ENCODE measurements at regions not wholly inside any gene's neighbourhood (a gene's known extent, or its start where the extent isn't known, plus 50 kb on each side); places are given as distances from the start of the nearest gene placed in this dataset.
"Not testable (repeated sequence)": the region's sequence is repeated elsewhere in the genome, so short reads cannot be mapped to it uniquely, and the experiment has no call there.

- DNase-seq, result no peak
These were observed 56.2 kb downstream of the PABPC4L start for GRCh38 chr4:134145369-134145768.

- no peak for DNase-seq
These were observed 57.3 kb downstream of the PABPC4L start for GRCh38 chr4:134144337-134144736.

GRCh38 chr4:134141728-134142127, 59.9 kb downstream of the PABPC4L start:
- DNase-seq, result no peak

GRCh38 chr4:134139188-134139587, 62.4 kb downstream of the PABPC4L start:
- DNase-seq, result no peak

- DNase-seq, result peak in 1 of 2 experiments; percentile 6
These were observed 69.4 kb downstream of the PABPC4L start for GRCh38 chr4:134132086-134132783.

- no peak for DNase-seq
These were observed 74.6 kb downstream of the PABPC4L start for GRCh38 chr4:134126955-134127354.

- DNase-seq, result no peak
These were observed 75.5 kb downstream of the PABPC4L start for GRCh38 chr4:134126000-134126560.

- no peak for DNase-seq
These were observed 78.7 kb downstream of the PABPC4L start for GRCh38 chr4:134122903-134123302.

GRCh38 chr4:134117392-134118183, 84.0 kb downstream of the PABPC4L start:
- no peak for DNase-seq

- DNase-seq, result no peak
These were observed 111.7 kb downstream of the PABPC4L start for GRCh38 chr4:134089885-134090284.

GRCh38 chr4:134085496-134085895, 116.1 kb downstream of the PABPC4L start:
- no peak for DNase-seq

GRCh38 chr4:134079085-134079484, 122.5 kb downstream of the PABPC4L start:
- DNase-seq, result not testable (repeated sequence)

GRCh38 chr4:134078230-134078914, 123.2 kb downstream of the PABPC4L start:
- no peak for DNase-seq

- DNase-seq, result no peak
These were observed 127.9 kb downstream of the PABPC4L start for GRCh38 chr4:134073711-134074110.

GRCh38 chr4:134072137-134072536, 129.5 kb downstream of the PABPC4L start:
- DNase-seq, result no peak

- no peak for DNase-seq
These were observed 131.4 kb downstream of the PABPC4L start for GRCh38 chr4:134070174-134070573.

- DNase-seq, result no peak
These were observed 144.2 kb downstream of the PABPC4L start for GRCh38 chr4:134057356-134057755.

- not testable (repeated sequence) for DNase-seq
These were observed 155.4 kb downstream of the PABPC4L start for GRCh38 chr4:134046221-134046620.

- DNase-seq, result no peak
These were observed 156.2 kb downstream of the PABPC4L start for GRCh38 chr4:134045411-134045810.

- no peak for DNase-seq
These were observed 158.3 kb downstream of the PABPC4L start for GRCh38 chr4:134043266-134043665.

- DNase-seq, result no peak
These were observed 173.2 kb downstream of the PABPC4L start for GRCh38 chr4:134028421-134028820.

- DNase-seq, result no peak
These were observed 173.7 kb downstream of the PABPC4L start for GRCh38 chr4:134027931-134028330.

- DNase-seq, result peak; percentile 29 to 50
These were observed 177.3 kb downstream of the PABPC4L start for GRCh38 chr4:134024251-134024650.
